ENCODE measurements at regions not wholly inside any gene's neighbourhood (a gene's known extent, or its start where the extent isn't known, plus 50 kb on each side); places are given as distances from the start of the nearest gene placed in this dataset.

DNA sequence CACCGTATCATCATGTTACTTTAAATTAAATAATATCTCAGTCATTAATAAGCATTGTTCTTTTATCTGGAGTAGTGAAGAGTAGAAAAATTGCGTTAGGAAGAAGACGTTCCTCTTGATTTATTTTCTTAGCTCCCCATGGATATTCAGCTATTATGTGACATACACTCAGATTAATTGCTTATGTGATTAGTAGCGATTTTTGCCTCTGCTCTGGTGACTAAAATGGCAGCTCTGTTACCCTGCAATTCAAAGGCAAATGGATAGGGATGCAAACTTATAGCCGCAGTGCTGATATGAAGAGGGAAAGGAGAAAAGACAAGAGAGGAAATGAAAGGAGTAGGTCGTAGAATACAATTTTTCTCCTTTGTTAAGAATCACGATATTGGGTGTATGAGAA is 188.4 kb upstream of the MALRD1 start:
- H2AK5ac ChIP-seq (ENCODE audit: low read depth, low read length): no peak overlapping the region
- no peak overlapping the region for H3K4ac ChIP-seq (ENCODE audit: low read length)
- no peak overlapping the region for H3K9ac ChIP-seq (ENCODE audit: low read depth, low read length, poor library complexity)
- no peak overlapping the region for H2BK12ac ChIP-seq (ENCODE audit: low read length)
- no peak overlapping the region for H2AFZ ChIP-seq (ENCODE audit: low read length)
- no peak overlapping the region for H2BK5ac ChIP-seq (ENCODE audit: low read length)
- H3K27ac ChIP-seq (replicated peaks; ENCODE audit: low read length): peak overlapping the region; percentile 55
- H4K91ac ChIP-seq (ENCODE audit: low read depth, low read length, poor library complexity): no peak overlapping the region
- no peak overlapping the region for H3K23ac ChIP-seq (ENCODE audit: low read depth, low read length, poor library complexity)
- no peak overlapping the region for H4K8ac ChIP-seq (ENCODE audit: low read depth, low read length)
- WGBS, 2 donors (ENCODE audit: extremely low coverage in 2 of 2, insufficient read length in 2 of 2, insufficient replicate concordance in 1 of 2): no CpG with 5 or more reads among the region's 7 CpGs
- H3K79me1 ChIP-seq (ENCODE audit: low read depth, low read length): no peaks in the 10 kb centered on the region
- no peak overlapping the region for H3K14ac ChIP-seq (ENCODE audit: low read length)
- DNase-seq (ENCODE audit: low spot score): no peak
- H2BK120ac ChIP-seq (ENCODE audit: low read depth, low read length): no peak overlapping the region
- no peak overlapping the region for H3K18ac ChIP-seq (ENCODE audit: low read length)
- H3K36me3 ChIP-seq (replicated peaks in 1 of 2; ENCODE audit: control insufficient read depth in 2 of 2, insufficient read depth in 2 of 2, low read length in 2 of 2): no peaks in the 10 kb centered on the region
- H3K9me3 ChIP-seq (replicated peaks in 1 of 2; ENCODE audit: control insufficient read depth in 2 of 2, insufficient read depth in 1 of 2, low read depth in 1 of 2, low read length in 2 of 2): no peaks in the 10 kb centered on the region
- H3K4me2 ChIP-seq (ENCODE audit: insufficient read depth, low read length, poor library complexity, severe bottlenecking): no peak overlapping the region
- H3K4me3 ChIP-seq (ENCODE audit: low read length in 2 of 2): no peak overlapping the region
- H2BK15ac ChIP-seq (ENCODE audit: low read length): no peak overlapping the region
- peaks cover 0 to 3% of the 10 kb centered on the region in 2 donors for H3K4me1 ChIP-seq (ENCODE audit: control insufficient read depth in 2 of 2, insufficient read depth in 1 of 2, low read depth in 1 of 2, low read length in 2 of 2)
- H3K27me3 ChIP-seq (ENCODE audit: control insufficient read depth in 3 of 3, insufficient read depth in 3 of 3, low read depth in 1 of 3, low read length in 3 of 3): no peaks in the 10 kb centered on the region

DNA sequence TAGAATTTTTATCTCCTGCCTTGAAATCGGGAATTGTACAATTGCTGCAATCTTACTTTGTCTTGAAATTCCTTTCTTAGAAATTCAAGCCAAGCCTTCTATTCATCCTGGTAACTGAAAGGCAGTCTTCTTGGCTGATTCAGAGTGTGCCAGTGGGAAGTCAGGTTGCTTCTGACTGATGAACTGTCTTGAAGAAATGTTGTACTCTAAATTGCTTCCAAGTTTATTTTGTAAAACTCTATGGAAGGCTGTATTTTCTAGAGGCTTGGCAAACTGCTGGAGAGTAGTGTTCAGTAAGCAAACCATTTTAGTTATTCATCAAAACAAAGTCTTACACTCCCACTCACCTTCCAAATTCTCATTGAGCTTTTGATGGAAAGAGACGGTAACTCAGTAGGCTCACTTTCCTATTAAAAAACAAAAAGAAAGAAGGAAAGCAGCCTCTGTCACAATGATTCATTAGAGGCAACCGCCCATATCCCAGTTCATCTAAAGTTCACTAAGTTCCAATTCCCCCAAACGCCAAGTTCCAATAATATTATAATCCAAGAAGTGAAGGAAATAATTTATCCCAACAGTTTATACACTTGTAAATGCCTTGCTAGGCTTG is 187.9 kb upstream of the MALRD1 start:
- H3K14ac ChIP-seq (ENCODE audit: low read length): no peak overlapping the region
- H2BK15ac ChIP-seq (ENCODE audit: low read length): no peak overlapping the region
- no peak overlapping the region for H2BK12ac ChIP-seq (ENCODE audit: low read length)
- H4K8ac ChIP-seq (ENCODE audit: low read depth, low read length): no peak overlapping the region
- H2AK5ac ChIP-seq (ENCODE audit: low read depth, low read length): no peak overlapping the region
- no peak overlapping the region for H3K18ac ChIP-seq (ENCODE audit: low read length)
- no peaks in the 10 kb centered on the region for H3K79me1 ChIP-seq (ENCODE audit: low read depth, low read length)
- no peak overlapping the region for H2BK120ac ChIP-seq (ENCODE audit: low read depth, low read length)
- H3K23ac ChIP-seq (ENCODE audit: low read depth, low read length, poor library complexity): no peak overlapping the region
- no peaks in the 10 kb centered on the region for H3K9me3 ChIP-seq (replicated peaks in 1 of 2; ENCODE audit: control insufficient read depth in 2 of 2, insufficient read depth in 1 of 2, low read depth in 1 of 2, low read length in 2 of 2)
- H2AFZ ChIP-seq (ENCODE audit: low read length): no peak overlapping the region
- H3K27me3 ChIP-seq (ENCODE audit: control insufficient read depth in 3 of 3, insufficient read depth in 3 of 3, low read depth in 1 of 3, low read length in 3 of 3): no peaks in the 10 kb centered on the region
- H2BK5ac ChIP-seq (ENCODE audit: low read length): no peak overlapping the region
- H3K36me3 ChIP-seq (replicated peaks in 1 of 2; ENCODE audit: control insufficient read depth in 2 of 2, insufficient read depth in 2 of 2, low read length in 2 of 2): no peaks in the 10 kb centered on the region
- no peak overlapping the region for H3K4me2 ChIP-seq (ENCODE audit: insufficient read depth, low read length, poor library complexity, severe bottlenecking)
- H3K27ac ChIP-seq (replicated peaks; ENCODE audit: low read length): peak overlapping the region; percentile 64
- H3K9ac ChIP-seq (ENCODE audit: low read depth, low read length, poor library complexity): no peak overlapping the region
- no peak overlapping the region for H3K4me3 ChIP-seq (ENCODE audit: low read length in 2 of 2)
- no peak overlapping the region for H4K91ac ChIP-seq (ENCODE audit: low read depth, low read length, poor library complexity)
- no CpG with 5 or more reads among the region's 4 CpGs for WGBS, 2 donors (ENCODE audit: extremely low coverage in 2 of 2, insufficient read length in 2 of 2, insufficient replicate concordance in 1 of 2)
- H3K4ac ChIP-seq (ENCODE audit: low read length): no peak overlapping the region
- DNase-seq (ENCODE audit: low spot score): peak; percentile 9
- peaks cover 0 to 3% of the 10 kb centered on the region in 2 donors for H3K4me1 ChIP-seq (ENCODE audit: control insufficient read depth in 2 of 2, insufficient read depth in 1 of 2, low read depth in 1 of 2, low read length in 2 of 2)

DNA sequence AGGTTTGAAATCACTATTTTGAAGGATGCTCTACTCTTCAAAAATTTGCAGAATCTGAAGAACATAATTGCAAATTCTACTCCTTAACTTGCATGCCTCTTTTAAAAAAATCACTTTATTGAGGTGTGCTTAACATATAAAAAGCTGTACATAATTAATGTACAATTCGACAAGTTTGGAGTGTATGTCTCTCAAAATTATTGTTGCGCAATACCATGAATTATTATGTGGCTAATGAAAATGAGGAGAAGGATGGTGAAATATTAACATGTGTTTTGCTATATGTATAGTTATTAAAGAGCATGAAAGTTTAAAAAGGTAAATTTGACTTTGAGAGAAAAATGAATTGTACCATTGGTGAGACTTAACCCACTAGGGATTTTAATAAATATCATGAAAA is 187.2 kb upstream of the MALRD1 start:
- Histone ChIP-seq H4K91ac (ENCODE audit: low read depth, low read length, poor library complexity) (no peak overlapping the region), H3K36me3 (replicated peaks in 1 of 2; ENCODE audit: control insufficient read depth in 2 of 2, insufficient read depth in 2 of 2, low read length in 2 of 2) (no peaks in the 10 kb centered on the region), H2AK5ac (ENCODE audit: low read depth, low read length) (no peak overlapping the region), H4K8ac (ENCODE audit: low read depth, low read length) (no peak overlapping the region), H3K18ac (ENCODE audit: low read length) (no peak overlapping the region), H3K4me1 (ENCODE audit: control insufficient read depth in 2 of 2, insufficient read depth in 1 of 2, low read depth in 1 of 2, low read length in 2 of 2) (peaks cover 0 to 3% of the 10 kb centered on the region in 2 donors), H3K4ac (ENCODE audit: low read length) (no peak overlapping the region), H3K23ac (ENCODE audit: low read depth, low read length, poor library complexity) (no peak overlapping the region), H3K14ac (ENCODE audit: low read length) (no peak overlapping the region), H3K27me3 (ENCODE audit: control insufficient read depth in 3 of 3, insufficient read depth in 3 of 3, low read depth in 1 of 3, low read length in 3 of 3) (no peaks in the 10 kb centered on the region), H3K9me3 (replicated peaks in 1 of 2; ENCODE audit: control insufficient read depth in 2 of 2, insufficient read depth in 1 of 2, low read depth in 1 of 2, low read length in 2 of 2) (no peaks in the 10 kb centered on the region), H3K9ac (ENCODE audit: low read depth, low read length, poor library complexity) (no peak overlapping the region), H2BK12ac (ENCODE audit: low read length) (no peak overlapping the region), H3K79me1 (ENCODE audit: low read depth, low read length) (no peaks in the 10 kb centered on the region), H3K4me2 (ENCODE audit: insufficient read depth, low read length, poor library complexity, severe bottlenecking) (no peak overlapping the region), H3K27ac (replicated peaks; ENCODE audit: low read length) (no peak overlapping the region), H2BK120ac (ENCODE audit: low read depth, low read length) (no peak overlapping the region), H2BK5ac (ENCODE audit: low read length) (no peak overlapping the region), H2AFZ (ENCODE audit: low read length) (no peak overlapping the region), H2BK15ac (ENCODE audit: low read length) (no peak overlapping the region), H3K4me3 (ENCODE audit: low read length in 2 of 2) (no peak overlapping the region)
- DNase-seq (ENCODE audit: low spot score): no peak
- no CpG with 5 or more reads among the region's 2 CpGs for WGBS, 2 donors (ENCODE audit: extremely low coverage in 2 of 2, insufficient read length in 2 of 2, insufficient replicate concordance in 1 of 2)

DNA sequence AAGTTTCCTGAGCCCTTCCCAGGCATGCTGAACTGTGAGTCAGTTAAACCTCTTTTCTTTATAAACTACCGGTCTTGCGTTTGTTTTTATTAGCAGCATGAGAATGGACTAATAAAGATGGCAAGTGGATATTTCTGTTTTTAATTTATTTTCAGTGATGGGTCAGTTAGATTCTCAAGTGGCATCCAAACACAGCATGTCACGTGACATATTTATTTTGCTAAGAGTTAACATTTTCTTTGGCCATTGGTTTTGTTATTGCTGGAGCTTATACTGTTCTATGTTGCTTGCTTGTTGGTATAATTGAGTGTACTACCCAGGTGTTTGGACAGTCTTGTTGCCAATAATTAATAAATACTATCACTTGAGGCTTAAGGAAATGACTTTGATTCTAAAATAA is 181.7 kb upstream of the MALRD1 start:
- Histone ChIP-seq H3K9me3 (replicated peaks in 1 of 2; ENCODE audit: control insufficient read depth in 2 of 2, insufficient read depth in 1 of 2, low read depth in 1 of 2, low read length in 2 of 2) (no peaks in the 10 kb centered on the region), H3K4me1 (ENCODE audit: control insufficient read depth in 2 of 2, insufficient read depth in 1 of 2, low read depth in 1 of 2, low read length in 2 of 2) (no peaks in the 10 kb centered on the region), H2BK120ac (ENCODE audit: low read depth, low read length) (no peak overlapping the region), H3K18ac (ENCODE audit: low read length) (no peak overlapping the region), H3K27me3 (ENCODE audit: control insufficient read depth in 3 of 3, insufficient read depth in 3 of 3, low read depth in 1 of 3, low read length in 3 of 3) (no peaks in the 10 kb centered on the region), H2AK5ac (ENCODE audit: low read depth, low read length) (no peak overlapping the region), H4K91ac (ENCODE audit: low read depth, low read length, poor library complexity) (no peak overlapping the region), H3K36me3 (replicated peaks in 1 of 2; ENCODE audit: control insufficient read depth in 2 of 2, insufficient read depth in 2 of 2, low read length in 2 of 2) (no peaks in the 10 kb centered on the region), H3K27ac (replicated peaks; ENCODE audit: low read length) (no peak overlapping the region), H2AFZ (ENCODE audit: low read length) (no peak overlapping the region), H3K9ac (ENCODE audit: low read depth, low read length, poor library complexity) (no peak overlapping the region), H2BK5ac (ENCODE audit: low read length) (no peak overlapping the region), H3K4ac (ENCODE audit: low read length) (no peak overlapping the region), H4K8ac (ENCODE audit: low read depth, low read length) (no peak overlapping the region), H3K4me3 (ENCODE audit: low read length in 2 of 2) (no peak overlapping the region), H3K79me1 (ENCODE audit: low read depth, low read length) (no peaks in the 10 kb centered on the region), H2BK15ac (ENCODE audit: low read length) (no peak overlapping the region), H3K14ac (ENCODE audit: low read length) (no peak overlapping the region), H3K23ac (ENCODE audit: low read depth, low read length, poor library complexity) (no peak overlapping the region), H3K4me2 (ENCODE audit: insufficient read depth, low read length, poor library complexity, severe bottlenecking) (no peak overlapping the region), H2BK12ac (ENCODE audit: low read length) (no peak overlapping the region)
- WGBS, 2 donors (ENCODE audit: extremely low coverage in 2 of 2, insufficient read length in 2 of 2, insufficient replicate concordance in 1 of 2): no CpG with 5 or more reads among the region's 3 CpGs
- DNase-seq (ENCODE audit: low spot score): no peak

All from neuronal stem cell (in vitro differentiated cells).